K562 (cell line): ENCODE measurements at regions not wholly inside any gene's neighbourhood (a gene's known extent, or its start where the extent isn't known, plus 50 kb on each side); places are given as distances from the start of the nearest gene placed in this dataset.

Experiments used
- ATAC-seq: fragments of 200-7000 bp; cut with Tn5 transposase; 3 replicates; pipeline ENCODE4 v1.9.1; 2020; ENCODE audit warnings: moderate library complexity
- BruUV-seq: library from RNA; stranded (reverse); fragments of 400-500 nt; replicated peaks from 2 replicates; lab custom pipeline; 2021; lab: Mats Ljungman, UMichigan
- CTCF ChIA-PET: fragments of 300-600 bp; formaldehyde crosslinking; extraction: SDS; loops from one replicate; lab custom pipeline; 2021; ENCODE audit warnings: low intra/inter-chr PET ratio; lab: Yijun Ruan, JAX
- POLR2A ChIA-PET: fragments of 300-600, 350-650 bp; sonication (Branson Sonifier 250); formaldehyde crosslinking; extraction: SDS; loops from one replicate; lab custom pipeline; 2021; ENCODE audit warnings: antibody characterized with exemption, inconsistent platforms; lab: Yijun Ruan, JAX
- DNase-seq, 4 experiments: peaks; one replicate each; pipeline versions ENCODE4 v3.0.0 to v3.0.0-alpha.2; 2011 to 2018; ENCODE audit warnings: low spot score in 3 of 4, mixed read lengths in 3 of 4; ENCODE audit errors: extremely low read depth in 1 of 4
- FAIRE-seq: peaks from 2 replicates; lab custom pipeline; 2011; peaks lifted over from hg19 to GRCh38; lab: Jason Lieb, UNC
- H2AFZ ChIP-seq: 2 replicates; pipeline ENCODE4 v1.6.0; 2011; ENCODE audit warnings: low read depth, low read length, control low read depth, inconsistent platforms
- H3K27ac ChIP-seq: fragments of 200-600 bp; 3 replicates; pipeline ENCODE4 v1.8.0; 2011; ENCODE audit warnings: low read depth, mild to moderate bottlenecking, control low read depth, inconsistent platforms, low read length, moderate library complexity, mixed read lengths; ENCODE audit errors: extremely low read depth
- H3K27me3 ChIP-seq, 2 experiments: fragments of 300-600 bp in 1 of 2; 2 replicates in 1 of 2; 3 replicates in 1 of 2; pipeline versions ENCODE4 v1.6.0 to v1.8.0; 2011; ENCODE audit warnings: inconsistent platforms in 2 of 2, low read length in 2 of 2, mild to moderate bottlenecking in 1 of 2, mixed read lengths in 1 of 2, moderate library complexity in 1 of 2; ENCODE audit not compliant: control insufficient read depth in 2 of 2, insufficient read depth in 2 of 2
- H3K36me3 ChIP-seq: fragments of 300-600 bp; 3 replicates; pipeline ENCODE4 v1.8.0; 2011; ENCODE audit warnings: mild to moderate bottlenecking, low read length, inconsistent platforms; ENCODE audit not compliant: control insufficient read depth, insufficient read depth
- H3K4me1 ChIP-seq, 2 experiments: fragments of 200-600 bp in 1 of 2; replicated peaks in 1 of 2; 2 replicates in 1 of 2; 3 replicates in 1 of 2; pipeline versions ENCODE4 v1.5.1 to v1.8.0; 2011; ENCODE audit warnings: inconsistent platforms in 2 of 2, low read length in 2 of 2, mild to moderate bottlenecking in 1 of 2, mixed read lengths in 1 of 2, moderate library complexity in 1 of 2; ENCODE audit not compliant: control insufficient read depth in 2 of 2, insufficient read depth in 2 of 2
- H3K4me2 ChIP-seq: 2 replicates; pipeline ENCODE4 v1.6.1; 2011; ENCODE audit warnings: low read length, control low read depth, inconsistent platforms, mixed read lengths; ENCODE audit not compliant: insufficient read depth
- H3K4me3 ChIP-seq: fragments of 200-600 bp; sonication (generic), shearing (Covaris generic); 2 replicates; pipeline ENCODE4 v1.5.1; 2016; ENCODE audit warnings: control low read depth, inconsistent platforms
- H3K79me2 ChIP-seq: fragments of 200-600 bp; 3 replicates; pipeline ENCODE4 v1.8.0; 2011; ENCODE audit warnings: low read length, inconsistent platforms; ENCODE audit not compliant: control insufficient read depth, insufficient read depth
- H3K9ac ChIP-seq, 2 experiments: 2 replicates each; pipeline versions ENCODE4 v1.6.0 to v1.6.1; 2011; ENCODE audit warnings: low read depth in 2 of 2, low read length in 2 of 2, control low read depth in 1 of 2, inconsistent platforms in 1 of 2, mild to moderate bottlenecking in 1 of 2, mixed read lengths in 1 of 2; ENCODE audit not compliant: insufficient read depth in 1 of 2
- H3K9me1 ChIP-seq: one replicate; pipeline ENCODE4 v1.6.0; 2011; ENCODE audit warnings: inconsistent platforms, mild to moderate bottlenecking, low read length, moderate library complexity; ENCODE audit not compliant: control insufficient read depth, insufficient read depth
- H3K9me3 ChIP-seq: replicated peaks from 2 replicates; pipeline ENCODE4 v1.5.1; 2011; ENCODE audit warnings: low read depth, low read length, inconsistent platforms; ENCODE audit not compliant: control insufficient read depth, insufficient read depth
- H4K20me1 ChIP-seq: replicated peaks from 2 replicates; pipeline ENCODE4 v1.6.1; 2011; ENCODE audit warnings: low read length, inconsistent platforms, mixed read lengths; ENCODE audit not compliant: control insufficient read depth, insufficient read depth
- ARID2 ChIP-seq: fragments of 450-650 bp; IDR thresholded peaks from 2 replicates; pipeline ENCODE4 v1.6.1; 2017; ENCODE audit warnings: antibody characterized with exemption, mild to moderate bottlenecking
- CBFA2T3 ChIP-seq: fragments of 450-650 bp; IDR thresholded peaks from 2 replicates; pipeline ENCODE4 v1.6.1; 2017
- DMBX1 ChIP-seq: fragments of 250-450 bp; sonication (Bioruptor Pico); IDR thresholded peaks from 2 replicates; pipeline ENCODE4 v1.8.0; 2022; ENCODE audit warnings: inconsistent platforms, mild to moderate bottlenecking, moderate library complexity, borderline replicate concordance
- GTF2F1 ChIP-seq: IDR thresholded peaks from 2 replicates; pipeline ENCODE4 v1.6.1; 2011; ENCODE audit warnings: low read depth, low read length, improper control_type of control experiment
- NCOA2 ChIP-seq, 2 experiments: fragments of 450-650 bp; IDR thresholded peaks; 2 replicates each; pipeline ENCODE4 v1.6.1; 2018; ENCODE audit warnings: mild to moderate bottlenecking in 2 of 2, moderate library complexity in 1 of 2; ENCODE audit not compliant: partially characterized antibody in 2 of 2
- POLR3G ChIP-seq: IDR thresholded peaks from 2 replicates; pipeline ENCODE4 v1.6.1; 2011; ENCODE audit not compliant: insufficient read length, insufficient replicate concordance; ENCODE audit errors: extremely low read depth
- PRMT5 ChIP-seq: sonication (generic); formaldehyde crosslinking; IDR thresholded peaks from 2 replicates; pipeline ENCODE4 v1.5.0; 2020; ENCODE audit warnings: missing genetic modification reagents
- RAD21 ChIP-seq, 2 experiments: fragments of 250-450 bp in 1 of 2; fragments of 450-650 bp in 1 of 2; sonication (Bioruptor Pico) in 1 of 2; formaldehyde crosslinking in 1 of 2; IDR thresholded peaks in 1 of 2; conservative IDR thresholded peaks in 1 of 2; 2 replicates each; pipeline versions ENCODE4 v1.4.0 to v1.8.0; 2020 to 2022; ENCODE audit warnings: mild to moderate bottlenecking in 2 of 2, moderate library complexity in 1 of 2
- SIN3A ChIP-seq, 2 experiments: fragments of 150-350 bp in 1 of 2; IDR thresholded peaks; 2 replicates each; pipeline ENCODE4 v1.6.1; 2011 to 2016; ENCODE audit warnings: borderline replicate concordance in 2 of 2, low read depth in 2 of 2, low read length in 2 of 2, mild to moderate bottlenecking in 2 of 2, moderate library complexity in 2 of 2; ENCODE audit not compliant: control insufficient read depth in 1 of 2
- SMARCA5 ChIP-seq: fragments of 450-650 bp; IDR thresholded peaks from 2 replicates; pipeline ENCODE4 v1.6.1; 2016
- SNIP1 ChIP-seq: fragments of 450-650 bp; IDR thresholded peaks from 2 replicates; pipeline ENCODE4 v1.7.1; 2017; ENCODE audit warnings: low read depth, mild to moderate bottlenecking
- SRSF9 ChIP-seq: fragments of 200-400 bp; formaldehyde crosslinking; IDR thresholded peaks from 2 replicates; pipeline ENCODE4 v1.6.1; 2017; ENCODE audit warnings: low read depth, low read length, borderline replicate concordance
- TRIM28 ChIP-seq: fragments of 450-650 bp; IDR thresholded peaks from 2 replicates; pipeline ENCODE4 v1.6.1; 2017
- U2AF1 ChIP-seq: fragments of 200-400 bp; formaldehyde crosslinking; optimal IDR thresholded peaks from 2 replicates; pipeline ENCODE3; 2017; ENCODE audit warnings: mild to moderate bottlenecking, low read depth, low read length, moderate library complexity
- ZBTB26 ChIP-seq: fragments of 450-650 bp; formaldehyde crosslinking; IDR thresholded peaks from 2 replicates; pipeline ENCODE4 v1.4.0; 2022; ENCODE audit warnings: missing genetic modification characterization
- ZNF239 ChIP-seq: fragments of 250-450 bp; sonication (Bioruptor Pico); IDR thresholded peaks from 2 replicates; pipeline ENCODE4 v1.4.0; 2020; ENCODE audit warnings: mild to moderate bottlenecking
- ZNF431 ChIP-seq: sonication (generic); formaldehyde crosslinking; IDR thresholded peaks from 2 replicates; pipeline ENCODE4 v1.8.0; 2022; ENCODE audit warnings: mild to moderate bottlenecking, missing genetic modification reagents
- ZNF512 ChIP-seq: IDR thresholded peaks from 2 replicates; pipeline ENCODE4 v1.6.1; 2016; ENCODE audit warnings: missing genetic modification characterization, missing compliant biosample characterization
- WGBS: fragments of 100-300 bp; shearing (Covaris generic); methylation state at CpG from one replicate; pipeline ENCODE4 v1.1.6; 2016; ENCODE audit warnings: low coverage, mixed read lengths; ENCODE audit not compliant: insufficient coverage; ENCODE audit errors: missing lambda C conversion rate; 5-methylcytosine and 5-hydroxymethylcytosine counted together
- in situ Hi-C: fragments of 300-500 bp; cut with MboI; formaldehyde crosslinking; loops from 4 replicates; pipeline ENCODE4 v1.15.0; 2018; ENCODE audit warnings: inconsistent platforms, mixed read lengths
- intact Hi-C: fragments of 100-400 bp; cut with micrococcal nuclease; formaldehyde crosslinking; loops from 2 replicates; pipeline ENCODE4 v1.14.2; 2022

GRCh38 chr14:54040846-54041245, 84.2 kb upstream of the BMP4 start:
- in situ Hi-C loops, result no loop called here
- Histone ChIP-seq H3K36me3 (no peaks in the 10 kb centered on the region), H3K4me2 (no peak overlapping the region), H3K9ac (no peak overlapping the region), H3K27ac (no peak overlapping the region), H3K4me3 (no peak overlapping the region), H3K79me2 (no peaks in the 10 kb centered on the region), H2AFZ (no peak overlapping the region), H3K4me1 (no peaks in the 10 kb centered on the region), H3K9me1 (no peaks in the 10 kb centered on the region), H3K27me3 (no peaks in the 10 kb centered on the region), H4K20me1 (no peaks in the 10 kb centered on the region), H3K9me3 (no peaks in the 10 kb centered on the region)
- ATAC-seq (no peak), DNase-seq (no peak), FAIRE-seq (no peak)
- ChIA-PET POLR2A (no interaction called here), CTCF (no interaction called here)
- intact Hi-C loops, result no loop called here
- TF ChIP-seq ZNF239, result no peak
- TF ChIP-seq PRMT5 (CRISPR knock-in tag), result no peak
- TF ChIP-seq ZNF431, result no peak
- TF ChIP-seq TRIM28, result no peak
- TF ChIP-seq NCOA2 (IDR thresholded peaks at IDR 0.05; ENCODE audit: partially characterized antibody in 2 of 2), result no peak
- no peak for TF ChIP-seq SMARCA5
- no peak for TF ChIP-seq U2AF1
- TF ChIP-seq DMBX1 (CRISPR knock-in tag), result no peak
- no peak for TF ChIP-seq ARID2
- no TSS peak for BruUV-seq

- no peak overlapping the region for H3K9ac ChIP-seq
- no peaks in the 10 kb centered on the region for H3K36me3 ChIP-seq
- H3K4me2 ChIP-seq, result no peak overlapping the region
- CTCF ChIA-PET, result no interaction called here
- no TSS peak for BruUV-seq
- intact Hi-C loops, result no loop called here
- DNase-seq, result no peak
- no peak overlapping the region for H2AFZ ChIP-seq
- no peaks in the 10 kb centered on the region for H3K27me3 ChIP-seq
- no peak for ATAC-seq
- H3K79me2 ChIP-seq, result no peaks in the 10 kb centered on the region
- POLR2A ChIA-PET, result no interaction called here
- in situ Hi-C loops, result no loop called here
- no peak overlapping the region for H3K27ac ChIP-seq
- H4K20me1 ChIP-seq, result no peaks in the 10 kb centered on the region
- no peaks in the 10 kb centered on the region for H3K9me1 ChIP-seq
- H3K9me3 ChIP-seq, result no peaks in the 10 kb centered on the region
- 0% methylated on average over 2 of the region's 3 CpGs for WGBS
- no peaks in the 10 kb centered on the region for H3K4me1 ChIP-seq
- no peak overlapping the region for H3K4me3 ChIP-seq
- FAIRE-seq, result no peak
- TF ChIP-seq SIN3A (IDR thresholded peaks at IDR 0.05; ENCODE audit: borderline replicate concordance in 2 of 2, control insufficient read depth in 1 of 2, low read depth in 2 of 2, low read length in 2 of 2) (no peak), SRSF9 (no peak), POLR3G (no peak), ZNF512 (tag) (no peak), GTF2F1 (no peak), ZNF239 (no peak), SNIP1 (no peak), ZBTB26 (CRISPR knock-in tag) (no peak), CBFA2T3 (no peak), RAD21 (CRISPR knock-in tag; conservative IDR thresholded peaks at IDR 0.05 in 1 of 2, IDR thresholded peaks at IDR 0.05 in 1 of 2) (no peak)
Measured at GRCh38 chr14:54046250-54046649, 89.6 kb upstream of the BMP4 start.
